22Rv1 (cell line): ENCODE measurements at regions not wholly inside any gene's neighbourhood (a gene's known extent, or its start where the extent isn't known, plus 50 kb on each side); places are given as distances from the start of the nearest gene placed in this dataset.
"Not testable (repeated sequence)": the region's sequence is repeated elsewhere in the genome, so short reads cannot be mapped to it uniquely, and the experiment has no call there.

Experiments used
- H3K27ac ChIP-seq: fragments of 450-650 bp; 2 replicates; pipeline ENCODE4 v1.5.1; 2017
- CTCF ChIP-seq: fragments of 450-650 bp; IDR thresholded peaks from 2 replicates; pipeline ENCODE4 v1.5.1; 2017; ENCODE audit warnings: mild to moderate bottlenecking
- ZFX ChIP-seq: fragments of 450-650 bp; IDR thresholded peaks from 2 replicates; pipeline ENCODE4 v1.6.1; 2017; ENCODE audit warnings: antibody characterized with exemption, borderline replicate concordance

DNA sequence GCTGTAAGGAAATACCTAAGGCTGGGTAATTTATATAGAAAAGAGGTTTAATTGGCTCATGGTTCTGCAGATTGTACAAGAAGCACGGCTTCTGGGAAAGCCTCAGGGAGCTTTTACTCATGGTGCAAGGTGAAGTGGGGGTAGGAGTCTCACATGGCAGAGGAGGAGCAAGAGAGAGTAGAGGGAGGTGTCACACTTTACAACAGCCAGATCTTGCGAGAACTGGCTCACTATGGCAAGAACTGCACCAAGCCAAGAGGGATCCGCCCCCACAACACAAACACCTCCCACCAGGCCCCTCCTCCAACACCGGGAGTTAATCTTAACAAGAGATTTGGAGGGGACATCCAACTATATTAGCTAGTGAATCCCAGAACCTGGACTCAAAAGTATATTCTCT, 135.4 kb upstream of the SOD1 start:
- TF ChIP-seq CTCF: no peak
- no peak for TF ChIP-seq ZFX
- H3K27ac ChIP-seq: no peak overlapping the region

GRCh38 chr21:31521515-31521914, 138.0 kb upstream of the SOD1 start:
- H3K27ac ChIP-seq: no peak overlapping the region
- no peak for TF ChIP-seq ZFX
- no peak for TF ChIP-seq CTCF

- TF ChIP-seq CTCF (no peak), ZFX (no peak)
- no peak overlapping the region for H3K27ac ChIP-seq
Observed at GRCh38 chr21:31520561-31521098, 138.9 kb upstream of the SOD1 start.

DNA sequence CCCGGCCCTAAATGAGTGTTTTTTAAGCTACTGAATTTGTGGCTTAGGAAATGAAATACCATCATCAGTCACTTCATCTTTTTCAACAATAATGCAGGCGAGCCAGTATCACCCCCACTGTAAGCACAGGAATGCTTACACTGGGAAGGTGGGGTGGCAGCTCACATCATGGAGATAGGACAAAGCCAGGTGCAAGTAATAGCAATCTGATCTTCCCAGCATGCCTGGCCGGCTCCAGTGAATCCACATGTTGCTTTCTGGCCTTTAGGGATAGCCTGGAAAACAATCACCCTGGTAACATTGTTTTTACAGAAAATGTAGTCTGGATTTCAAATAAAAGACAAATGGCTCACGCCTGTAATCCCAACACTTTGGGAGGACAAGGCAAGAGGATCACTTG, 140.9 kb upstream of the SOD1 start:
- H3K27ac ChIP-seq: no peak overlapping the region
- TF ChIP-seq CTCF (no peak), ZFX (no peak)

- no peak overlapping the region for H3K27ac ChIP-seq
- TF ChIP-seq ZFX (no peak), CTCF (no peak)
Observed at GRCh38 chr21:31517664-31518414, 141.7 kb upstream of the SOD1 start.

DNA sequence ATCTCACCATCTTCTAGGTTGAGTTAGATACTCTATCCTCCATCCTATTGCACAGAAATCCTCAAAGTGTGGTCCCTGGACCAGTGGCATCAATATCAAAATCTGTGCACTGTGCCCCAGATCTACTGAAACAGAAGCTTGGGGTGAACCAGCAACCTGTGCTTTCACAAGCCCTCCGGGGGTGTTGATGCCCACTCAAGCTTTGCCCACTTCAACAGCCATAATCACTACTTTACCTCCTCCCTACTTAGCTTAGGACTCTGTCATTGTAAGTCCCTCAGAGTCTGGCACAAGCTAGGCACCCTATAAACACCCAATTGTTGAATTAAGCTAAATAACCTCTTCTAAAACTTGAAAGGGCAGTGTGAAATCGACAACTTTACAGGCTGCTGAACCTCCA, 144.2 kb upstream of the SOD1 start:
- TF ChIP-seq CTCF: no peak
- no peak for TF ChIP-seq ZFX
- H3K27ac ChIP-seq: no peak overlapping the region

DNA sequence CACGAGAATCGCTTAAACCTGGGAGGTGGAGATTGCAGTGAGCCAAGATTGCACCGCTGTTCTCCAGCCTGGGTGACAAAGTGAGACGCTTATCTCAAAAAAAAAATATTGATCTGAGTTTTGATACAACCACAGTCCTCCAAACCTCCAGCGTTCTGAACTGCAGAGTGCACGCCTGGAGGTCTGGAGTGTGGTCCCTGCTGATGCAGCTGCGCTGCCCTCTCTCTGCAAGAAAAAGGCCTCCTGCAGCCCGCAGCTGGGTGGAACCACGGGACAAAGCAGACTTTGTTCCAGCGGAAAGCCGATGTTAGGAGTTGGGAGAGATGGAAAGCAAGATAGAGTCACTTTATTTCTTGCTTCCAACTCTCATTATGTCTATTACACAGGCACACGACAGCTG, 144.9 kb upstream of the SOD1 start:
- H3K27ac ChIP-seq: no peak overlapping the region
- TF ChIP-seq CTCF (no peak), ZFX (no peak)

- H3K27ac ChIP-seq: not testable (repeated sequence)
Observed at GRCh38 chr21:31513541-31513940, 146.0 kb upstream of the SOD1 start.

- not testable (repeated sequence) for H3K27ac ChIP-seq
Observed at GRCh38 chr21:31511999-31512398, 147.5 kb upstream of the SOD1 start.
